ENCODE measurements at regions not wholly inside any gene's neighbourhood (a gene's known extent, or its start where the extent isn't known, plus 50 kb on each side); places are given as distances from the start of the nearest gene placed in this dataset.

DNA sequence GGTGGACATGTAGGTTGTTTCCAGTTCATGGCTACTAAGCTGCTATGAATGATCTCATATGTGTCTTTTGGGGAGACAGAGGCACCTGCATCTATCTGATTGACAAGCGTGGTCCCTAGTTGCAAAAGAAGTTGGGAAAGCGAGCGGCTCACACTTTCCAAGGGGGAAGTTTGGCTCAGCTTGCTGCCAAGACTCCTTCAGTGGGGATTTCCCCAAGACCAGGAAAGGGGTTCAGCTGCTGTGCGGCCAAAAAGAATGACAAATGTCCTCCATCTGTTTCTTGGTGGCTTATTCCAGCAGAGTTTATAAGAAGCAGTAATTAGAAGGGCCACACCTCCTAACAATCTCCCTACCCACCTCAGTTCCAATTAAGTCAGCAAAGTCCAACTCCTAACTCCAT is 128.5 kb upstream of the GALNT2 start:
- DNase-seq: no peak

DNA sequence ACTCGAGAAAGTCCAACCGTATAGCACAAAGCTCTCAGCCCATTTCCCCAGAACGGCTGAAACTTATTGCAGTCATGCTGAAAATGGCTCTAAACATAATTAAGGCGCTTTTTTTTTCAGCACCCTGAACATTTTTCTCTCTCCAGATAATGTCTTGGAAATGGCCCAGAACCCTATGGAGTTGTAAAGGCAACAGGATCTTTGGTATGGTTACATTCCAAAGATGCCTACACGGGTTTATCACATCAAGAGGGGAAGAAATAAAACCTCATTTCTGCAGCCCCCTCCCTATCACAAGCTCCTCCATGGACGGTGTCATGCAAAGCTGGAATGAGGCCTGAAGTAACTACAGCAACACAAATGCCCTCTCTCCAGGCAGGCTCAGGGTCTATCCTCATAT is 126.4 kb upstream of the GALNT2 start:
- DNase-seq: no peak

DNA sequence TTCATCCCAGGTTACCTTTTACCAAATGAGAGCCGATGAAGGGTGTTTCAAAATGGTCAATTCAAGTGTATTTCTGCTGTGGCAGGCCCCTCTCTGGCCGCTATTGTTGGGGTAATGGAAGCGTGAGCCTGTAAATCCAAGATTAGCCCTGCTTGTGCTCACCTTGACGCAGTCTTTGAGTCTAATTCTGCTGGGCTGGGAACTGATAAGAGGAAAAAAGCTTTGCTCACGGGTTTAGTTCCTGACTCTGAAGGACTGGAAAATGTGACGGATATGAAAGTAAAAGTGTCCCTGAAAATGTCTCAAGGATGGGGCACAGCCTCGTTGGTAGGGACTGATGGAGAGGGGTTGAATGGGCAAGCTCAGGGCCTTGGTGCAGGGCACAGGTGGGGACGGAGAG is 125.9 kb upstream of the GALNT2 start:
- no peak for DNase-seq

DNA sequence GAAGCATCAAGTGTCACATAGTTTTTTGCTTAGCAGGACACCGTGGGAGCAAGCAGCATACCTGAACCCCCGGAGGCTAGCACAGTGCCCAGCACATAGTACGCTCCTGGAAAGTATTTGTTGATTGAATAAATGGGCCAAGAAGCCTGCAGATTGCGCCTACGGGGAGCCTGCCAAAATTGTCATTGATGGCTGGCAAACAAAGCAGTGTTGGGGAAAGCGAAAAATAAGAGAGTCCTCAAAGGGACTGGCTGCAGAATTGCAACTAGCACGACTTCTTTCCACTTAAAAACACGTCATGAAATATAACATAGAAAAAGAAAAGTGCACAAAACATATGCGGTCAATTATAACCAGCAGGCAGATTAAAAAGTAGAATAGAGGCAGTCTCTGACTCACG is 125.2 kb upstream of the GALNT2 start:
- DNase-seq: no peak

DNA sequence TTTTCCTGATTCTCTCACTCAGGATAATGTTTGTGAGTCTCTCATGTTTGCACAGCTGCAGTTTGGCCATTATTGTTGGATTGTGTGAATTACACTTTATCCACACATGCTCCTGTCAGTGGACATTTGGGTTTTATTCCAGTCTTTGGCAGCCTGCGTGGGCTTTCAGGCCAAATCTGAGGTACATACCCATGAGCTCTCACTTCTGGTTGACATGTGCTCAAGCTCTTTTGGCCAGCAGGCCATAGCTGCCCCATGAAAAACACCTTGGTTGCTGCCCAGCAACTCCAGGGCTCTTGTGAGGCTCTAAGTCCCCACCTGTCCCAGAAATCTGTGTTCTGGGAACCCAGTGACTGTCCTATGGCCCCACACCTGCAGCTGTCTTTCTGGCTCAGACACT is 124.5 kb upstream of the GALNT2 start:
- no peak for DNase-seq

DNA sequence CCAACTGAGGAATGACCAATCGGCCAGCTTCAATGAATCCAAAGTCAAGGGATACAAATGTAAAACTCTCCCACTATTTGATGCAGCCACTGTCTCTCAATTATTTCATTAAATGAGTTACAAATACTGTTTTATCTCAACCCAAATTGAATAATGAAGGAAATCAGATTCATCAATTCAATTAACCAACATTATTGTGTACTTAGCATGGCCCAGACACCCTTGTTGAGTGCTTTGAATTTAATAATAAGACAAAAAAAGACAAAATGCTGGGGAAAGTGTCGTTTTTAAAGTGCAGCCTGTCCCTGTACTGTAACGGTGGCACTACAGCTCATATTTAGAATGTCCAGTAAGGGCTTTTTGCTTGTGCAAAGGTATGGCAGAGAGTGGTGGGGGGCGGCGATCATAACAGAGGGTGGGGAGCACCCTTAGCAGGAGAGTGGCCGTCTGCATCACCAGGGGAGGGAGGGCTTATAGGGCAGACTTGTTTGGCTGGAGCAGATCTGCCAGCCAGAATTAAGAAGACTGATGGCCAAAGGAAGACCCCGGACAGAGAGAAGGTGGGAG is 123.8 kb upstream of the GALNT2 start:
- DNase-seq: no peak

DNA sequence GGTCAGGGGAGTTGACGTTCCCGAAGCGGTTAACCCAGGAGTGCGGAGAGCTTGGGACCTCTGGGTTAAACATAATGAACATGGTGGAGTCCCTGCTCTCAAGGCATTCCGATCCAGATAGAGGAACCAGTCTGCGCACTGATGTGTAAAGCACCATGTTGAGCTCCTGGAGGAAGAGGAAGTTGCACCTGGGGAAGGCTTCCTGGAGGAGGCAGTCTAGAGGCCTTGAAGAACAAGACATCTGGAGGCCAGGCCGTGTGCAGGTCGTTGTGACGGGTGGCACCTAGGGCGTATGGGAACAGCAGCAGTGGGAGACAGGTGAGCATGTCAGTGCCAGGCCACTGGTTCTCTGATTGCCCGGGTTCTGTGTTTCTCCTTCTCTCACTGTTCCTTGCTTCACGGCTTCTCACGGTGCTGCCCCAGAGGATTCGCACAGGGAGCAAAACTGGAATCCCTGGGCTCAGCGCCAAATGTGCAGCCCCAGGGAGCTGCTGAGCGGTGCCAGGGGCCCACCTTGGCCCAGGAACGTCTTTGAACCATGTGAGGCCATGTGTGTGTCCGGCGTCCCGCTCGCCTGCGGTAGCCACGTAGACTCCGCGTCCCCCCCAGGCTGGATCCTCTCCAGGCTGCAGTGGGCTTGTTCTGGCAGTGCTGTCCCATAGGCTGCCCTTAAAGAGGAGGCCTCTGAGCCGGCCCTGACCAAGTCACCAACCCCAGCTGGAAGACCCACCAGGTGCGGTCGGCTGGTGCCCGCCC is 122.9 kb upstream of the GALNT2 start:
- DNase-seq: no peak

DNA sequence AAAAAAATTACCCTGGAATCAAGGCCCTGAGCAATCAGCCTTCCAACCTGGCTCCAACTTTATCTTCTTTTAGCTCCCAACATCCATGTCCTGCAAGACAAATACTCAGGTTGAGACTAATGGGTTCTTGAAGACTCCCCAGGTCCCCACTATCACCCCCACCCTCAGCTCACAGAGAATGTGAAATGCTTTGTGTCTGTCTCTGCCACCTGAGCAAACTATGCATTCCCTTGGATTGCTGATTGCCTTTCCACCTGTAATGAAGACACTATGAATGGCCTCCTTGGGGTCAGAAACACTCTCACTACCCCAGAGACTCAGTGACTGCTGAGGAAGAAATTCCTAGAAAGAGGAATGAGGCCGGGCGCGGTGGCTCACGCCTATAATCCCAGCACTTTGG is 121.2 kb upstream of the GALNT2 start:
- no peak for DNase-seq

DNA sequence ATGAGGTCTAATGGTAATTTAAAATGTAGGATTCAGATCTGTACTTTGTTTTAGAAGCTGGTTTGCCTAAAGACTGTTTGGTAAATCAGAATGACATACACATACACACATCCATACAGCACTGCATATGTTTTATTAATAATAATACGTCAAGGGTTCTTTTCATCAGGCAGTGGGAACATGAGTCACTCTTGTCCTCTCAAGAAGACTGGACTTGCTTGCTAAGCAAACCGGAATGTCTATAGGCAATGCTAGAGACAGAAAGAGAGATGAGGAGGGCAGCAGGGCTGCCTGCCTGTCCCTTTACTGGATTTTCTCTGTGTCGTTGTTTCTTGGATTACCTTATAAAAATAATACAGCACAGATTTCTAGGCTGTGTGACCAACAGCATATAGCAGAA is 119.1 kb upstream of the GALNT2 start:
- DNase-seq: no peak

DNA sequence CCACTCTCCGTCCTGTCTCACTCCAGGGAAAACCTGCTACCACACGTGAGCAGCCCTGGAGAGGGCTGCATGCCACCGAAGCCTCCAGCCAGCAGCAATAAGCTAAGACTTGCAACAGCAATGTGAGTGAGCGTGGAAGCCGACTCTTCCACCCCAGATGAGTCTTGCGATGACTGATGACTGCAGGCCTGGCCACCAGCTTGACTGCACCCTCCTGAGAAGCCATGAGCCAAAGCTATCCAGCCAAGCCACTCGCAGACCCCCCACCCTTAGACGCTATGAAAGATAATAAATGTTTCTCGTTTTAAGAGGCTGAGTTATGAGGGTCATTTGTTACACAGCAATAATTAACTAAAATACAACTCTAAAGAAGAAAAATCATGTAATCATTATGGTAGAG is 118.6 kb upstream of the GALNT2 start:
- DNase-seq: no peak

DNA sequence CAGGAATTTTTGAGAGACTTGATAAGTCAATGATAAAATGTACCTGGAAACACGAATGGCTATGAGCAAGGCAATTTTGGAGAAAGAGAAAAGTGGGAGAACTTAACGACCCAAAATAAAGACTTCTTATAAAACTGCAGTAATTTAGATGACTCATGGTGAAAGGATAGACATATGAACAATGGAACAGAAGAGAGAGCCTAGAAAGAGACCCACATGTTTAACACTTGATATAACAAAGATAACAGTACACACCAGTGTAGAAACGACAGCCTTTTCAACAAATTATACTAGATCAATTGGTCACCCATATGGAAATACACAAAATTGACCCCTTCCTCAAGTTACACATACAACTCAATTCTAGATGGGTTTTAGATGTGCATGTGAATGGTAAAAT is 117.5 kb upstream of the GALNT2 start:
- DNase-seq: no peak

DNA sequence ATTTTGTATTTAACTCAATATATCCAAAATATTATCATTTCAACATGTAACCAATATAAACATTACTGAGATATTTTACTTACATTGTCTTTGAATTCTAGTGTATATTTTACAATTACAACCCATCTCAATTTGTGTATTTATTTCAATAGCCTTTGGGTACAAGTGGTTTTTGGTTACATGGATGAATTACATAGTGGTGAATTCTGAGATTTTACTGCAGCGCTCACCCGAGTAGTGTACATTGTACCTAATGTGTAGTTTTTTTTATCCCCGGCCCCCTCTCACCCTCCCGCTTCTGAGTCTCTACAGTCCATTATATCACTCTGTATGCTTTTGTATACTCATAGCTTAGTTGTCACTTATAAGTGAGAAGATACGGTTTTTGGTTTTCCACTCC is 117.0 kb upstream of the GALNT2 start:
- no peak for DNase-seq

DNA sequence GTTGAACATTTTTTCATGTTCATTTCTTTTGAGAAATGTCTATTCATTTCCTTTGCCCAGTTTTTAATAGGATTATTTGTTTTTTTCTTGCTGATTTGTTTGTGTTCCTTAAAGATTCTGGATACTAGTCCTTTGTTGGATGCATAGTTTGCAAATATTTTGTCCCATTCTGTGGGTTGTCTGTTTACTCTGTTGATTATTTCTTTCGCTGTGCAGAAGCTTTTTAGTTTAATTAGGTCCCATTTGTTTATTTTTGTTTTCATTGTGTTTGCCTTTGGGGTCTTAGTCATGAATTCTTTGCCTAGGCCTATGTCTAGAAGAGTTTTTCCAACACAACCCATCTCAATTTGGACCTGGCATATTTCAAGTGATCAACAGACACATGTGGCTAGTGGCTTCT is 116.1 kb upstream of the GALNT2 start:
- no peak for DNase-seq

DNA sequence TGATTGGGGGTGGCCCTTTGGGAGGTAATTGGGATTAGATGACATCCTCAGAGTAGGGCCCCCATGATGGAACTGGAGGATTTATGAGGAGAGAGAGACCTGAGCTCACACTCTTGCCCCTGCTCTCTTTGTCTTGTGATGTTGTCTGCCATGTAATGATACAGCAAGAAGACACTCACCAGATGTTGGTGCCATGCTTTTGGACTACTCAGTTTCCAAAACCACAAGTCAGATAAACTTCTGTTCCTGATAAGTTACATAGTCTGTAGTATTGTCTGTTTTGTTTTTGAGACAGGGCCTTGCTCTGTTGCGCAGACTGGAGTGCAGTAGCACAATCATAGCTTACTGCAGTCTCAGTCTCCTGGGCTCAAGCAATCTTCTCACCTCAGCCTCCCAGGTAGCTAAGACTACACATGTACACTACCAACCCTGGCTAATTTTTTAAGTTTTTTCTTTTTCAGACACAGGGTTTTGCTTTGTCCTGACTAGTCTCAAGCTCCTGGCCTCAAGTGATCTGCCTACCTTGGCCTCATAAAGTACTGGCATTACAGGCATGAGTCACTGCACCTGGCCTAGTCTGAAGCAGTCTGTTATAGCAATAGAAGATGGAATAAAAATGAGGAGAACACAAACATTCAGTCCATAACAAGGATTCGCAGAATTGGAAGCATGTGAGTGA is 115.0 kb upstream of the GALNT2 start:
- DNase-seq: no peak

DNA sequence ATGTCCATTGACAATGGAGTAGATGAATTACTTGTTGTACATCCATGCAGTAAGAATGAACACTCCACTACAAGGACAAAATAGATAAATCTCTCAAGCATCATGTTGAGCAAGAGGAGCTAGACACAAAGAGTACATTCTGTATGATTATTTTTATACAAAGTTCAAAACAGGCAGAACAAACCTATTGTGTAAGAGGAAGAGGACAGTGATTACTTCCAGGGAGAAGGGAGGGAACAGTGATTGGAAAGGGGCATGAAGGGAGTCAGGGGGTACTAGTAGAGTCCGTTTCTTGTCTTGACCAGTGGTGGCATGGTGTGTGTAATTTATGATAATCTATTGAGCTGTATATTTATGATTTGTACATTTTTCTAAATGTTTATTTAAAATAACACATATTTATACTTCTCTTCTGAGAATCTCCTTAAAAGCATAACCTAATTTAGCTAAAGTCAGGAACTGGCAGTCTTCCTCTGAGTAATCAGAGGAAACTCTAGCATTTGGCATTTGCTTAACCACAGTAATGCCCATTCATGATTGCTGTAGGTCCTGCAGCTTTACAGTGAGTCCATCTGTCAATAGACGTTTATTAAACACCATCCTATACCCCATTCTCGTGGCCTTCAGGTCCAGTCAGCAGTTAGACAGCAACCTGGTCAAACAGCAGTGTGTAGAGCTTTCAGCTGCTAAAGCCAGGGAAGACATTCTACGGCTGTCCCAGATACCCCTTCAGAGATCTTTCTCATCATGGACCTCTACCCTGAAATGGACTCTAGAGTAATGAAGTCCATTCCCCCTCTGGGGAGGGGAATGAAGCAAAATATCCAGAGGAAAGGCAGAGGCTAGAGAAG is 114.1 kb upstream of the GALNT2 start:
- no peak for DNase-seq

DNA sequence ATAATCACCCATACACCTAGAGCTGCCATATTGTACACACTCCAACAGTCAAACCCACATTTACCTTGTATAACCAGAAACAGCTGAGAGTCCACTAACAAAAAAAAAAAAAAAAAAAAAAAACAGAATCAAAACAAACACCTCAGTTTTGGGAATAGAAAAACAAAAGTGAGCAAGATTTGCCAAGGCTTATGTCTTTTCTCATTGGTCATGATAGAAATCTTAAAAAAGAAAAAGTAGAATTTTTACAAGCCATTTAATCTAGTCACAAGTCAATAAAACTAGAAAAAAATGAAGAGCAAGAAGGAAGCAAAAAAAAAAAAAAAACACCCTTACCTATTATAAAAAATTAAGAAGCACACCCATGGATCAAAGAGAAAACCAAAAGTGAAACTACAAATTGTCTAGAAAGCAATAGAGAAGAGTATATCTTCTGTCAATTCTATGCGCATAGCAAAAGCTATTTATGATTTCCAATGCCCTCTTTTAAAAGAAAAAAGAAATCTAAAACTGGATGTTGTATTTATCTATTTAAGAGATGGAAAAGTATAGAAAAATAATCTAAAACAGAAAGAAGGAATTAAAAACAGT is 113.2 kb upstream of the GALNT2 start:
- no peak for DNase-seq

DNA sequence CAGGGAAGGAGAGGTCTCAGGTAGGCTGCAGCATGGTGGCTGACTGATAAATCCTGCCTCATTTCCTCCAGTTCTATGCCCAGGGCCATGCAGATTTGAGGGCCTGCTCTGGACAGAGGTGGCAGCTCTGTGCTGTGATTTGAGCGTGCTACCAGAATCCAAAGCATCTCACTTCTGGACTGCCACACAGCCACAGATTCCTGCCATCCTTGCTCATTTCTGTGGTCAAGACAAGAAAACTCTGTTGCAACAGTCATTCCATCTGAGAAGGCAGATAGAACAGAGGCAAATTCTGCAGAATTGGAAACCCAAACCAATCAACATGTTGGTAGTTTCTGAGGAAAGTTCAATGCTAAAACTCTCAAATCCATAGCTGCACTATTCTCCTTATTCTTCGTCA is 102.8 kb upstream of the GALNT2 start:
- no peak for DNase-seq

DNA sequence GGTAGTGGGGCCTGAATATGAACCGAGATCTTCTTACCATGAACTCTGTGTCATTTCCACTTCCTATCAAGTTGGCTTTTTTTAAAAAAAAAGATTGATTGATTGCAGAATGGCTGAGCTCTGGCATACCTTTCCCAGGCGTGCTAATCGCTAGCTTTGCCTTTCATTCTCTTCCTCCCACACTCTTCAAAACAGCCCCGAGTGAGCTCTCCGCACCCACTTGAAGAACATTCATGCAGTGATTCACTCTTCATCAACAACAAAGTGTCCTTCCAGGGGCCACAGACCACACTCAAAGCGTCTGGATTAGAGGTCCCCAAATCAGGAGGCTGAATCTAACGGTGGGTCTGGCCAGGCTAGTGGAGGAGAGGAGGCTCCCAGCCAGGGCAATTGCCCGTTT is 96.3 kb upstream of the GALNT2 start:
- no peak for DNase-seq

DNA sequence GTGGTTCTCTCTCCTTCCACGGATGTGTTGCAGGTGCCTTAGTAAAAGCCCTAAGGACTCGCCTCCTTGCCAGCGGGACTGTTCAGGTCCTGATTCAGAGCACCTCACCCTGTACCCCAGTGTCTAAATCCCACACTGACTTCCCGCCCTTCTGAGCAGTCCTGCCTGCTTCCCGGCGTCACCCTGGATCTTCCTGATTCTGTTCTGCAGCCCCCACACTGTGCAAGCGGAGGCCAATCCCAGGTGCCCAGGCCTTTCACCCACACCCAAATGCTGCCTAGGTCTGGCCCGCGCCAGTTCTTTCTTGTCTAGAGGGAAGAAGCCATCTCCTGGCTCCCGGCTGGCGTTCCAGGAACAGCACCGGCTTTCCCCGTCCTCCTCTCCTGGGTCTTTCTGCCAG is 95.9 kb upstream of the GALNT2 start:
- DNase-seq: no peak

DNA sequence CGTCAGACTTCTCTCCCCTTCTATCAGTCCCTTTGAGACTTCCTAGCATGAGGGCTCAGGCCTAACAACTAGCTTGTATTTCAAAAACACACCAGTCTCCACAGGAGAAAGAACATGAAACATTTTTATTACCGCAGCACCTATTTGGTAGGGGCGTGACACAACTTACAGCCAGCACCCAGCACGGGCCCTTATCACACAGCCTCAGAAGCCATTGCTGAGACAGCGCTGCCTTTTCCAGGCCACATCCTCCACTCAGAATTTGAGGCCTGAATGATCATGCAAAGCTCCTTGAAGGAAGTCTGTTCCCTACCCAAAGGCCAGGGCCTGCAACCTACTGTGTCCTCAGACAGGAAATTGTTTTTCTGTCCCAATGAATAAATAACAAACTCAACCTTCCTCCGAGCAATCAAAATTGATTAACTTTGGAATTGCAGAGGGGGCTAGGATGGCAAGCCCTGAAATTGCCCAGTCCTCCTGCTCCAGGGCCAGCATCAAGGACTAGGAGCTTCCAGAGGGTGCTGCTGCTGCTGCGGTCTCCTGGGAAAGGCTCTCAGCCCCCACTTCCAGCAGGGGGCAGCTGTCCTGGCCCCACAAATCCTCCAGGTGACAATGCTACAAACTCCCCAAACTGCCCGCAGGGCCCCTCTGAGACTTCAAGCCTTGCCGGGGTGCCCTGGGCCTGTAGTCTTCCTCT is 94.3 kb upstream of the GALNT2 start:
- DNase-seq: no peak

DNA sequence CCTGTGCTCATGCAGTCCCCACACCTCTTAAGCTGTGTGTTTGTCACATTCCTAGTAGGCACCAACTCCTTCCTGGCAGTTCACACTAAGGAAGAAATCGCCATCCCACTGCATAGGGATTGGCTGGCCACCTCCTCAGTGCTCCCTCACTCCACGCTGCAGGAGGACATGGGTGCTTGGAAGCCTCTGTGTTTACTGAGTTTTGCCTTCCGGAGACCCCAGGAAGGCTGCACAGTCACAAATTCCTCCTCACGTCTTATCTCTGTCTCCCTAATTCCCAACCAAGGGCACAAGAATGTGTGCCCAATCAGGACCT is 93.8 kb upstream of the GALNT2 start:
- no peak for DNase-seq

DNA sequence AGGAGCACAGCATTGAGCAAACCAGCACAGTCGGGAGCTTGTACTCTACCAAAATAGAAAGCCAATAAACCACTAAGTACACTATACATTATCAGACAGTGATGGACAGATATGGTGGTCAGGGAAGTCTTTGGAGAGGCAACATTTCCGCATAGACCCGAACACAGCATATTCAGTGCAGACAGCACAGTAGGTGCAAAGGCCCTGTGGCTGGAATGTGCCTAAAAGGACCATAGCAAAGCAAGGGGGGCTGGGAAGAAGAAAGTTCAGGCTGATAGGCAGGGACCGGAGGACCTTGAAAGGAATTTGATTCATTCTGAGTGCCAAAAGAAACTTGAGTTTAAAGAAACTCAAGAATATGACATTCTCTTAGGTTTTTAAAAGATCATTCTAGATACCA is 92.0 kb upstream of the GALNT2 start:
- DNase-seq: no peak

DNA sequence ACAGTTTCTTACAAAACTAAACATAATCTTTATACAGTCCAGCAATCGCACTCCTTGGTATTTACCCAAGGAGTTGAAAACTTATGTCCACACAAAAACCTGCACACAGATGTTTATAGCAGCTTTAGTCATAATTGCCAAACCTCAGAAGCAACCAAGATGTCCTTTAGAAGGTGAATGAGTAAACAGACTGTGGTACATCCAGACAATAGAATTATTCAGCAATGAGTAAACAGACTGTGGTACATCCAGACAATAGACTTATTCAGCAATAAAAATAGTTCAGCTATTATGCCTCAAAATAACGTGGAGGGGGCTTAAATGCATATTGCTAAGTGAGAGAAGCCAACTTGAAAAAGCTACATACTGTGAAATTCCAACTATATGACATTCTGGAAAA is 87.0 kb upstream of the GALNT2 start:
- no peak for DNase-seq
